ENCODE measurements at regions not wholly inside any gene's neighbourhood (a gene's known extent, or its start where the extent isn't known, plus 50 kb on each side); places are given as distances from the start of the nearest gene placed in this dataset.

- TF ChIP-seq, protein P1, sequence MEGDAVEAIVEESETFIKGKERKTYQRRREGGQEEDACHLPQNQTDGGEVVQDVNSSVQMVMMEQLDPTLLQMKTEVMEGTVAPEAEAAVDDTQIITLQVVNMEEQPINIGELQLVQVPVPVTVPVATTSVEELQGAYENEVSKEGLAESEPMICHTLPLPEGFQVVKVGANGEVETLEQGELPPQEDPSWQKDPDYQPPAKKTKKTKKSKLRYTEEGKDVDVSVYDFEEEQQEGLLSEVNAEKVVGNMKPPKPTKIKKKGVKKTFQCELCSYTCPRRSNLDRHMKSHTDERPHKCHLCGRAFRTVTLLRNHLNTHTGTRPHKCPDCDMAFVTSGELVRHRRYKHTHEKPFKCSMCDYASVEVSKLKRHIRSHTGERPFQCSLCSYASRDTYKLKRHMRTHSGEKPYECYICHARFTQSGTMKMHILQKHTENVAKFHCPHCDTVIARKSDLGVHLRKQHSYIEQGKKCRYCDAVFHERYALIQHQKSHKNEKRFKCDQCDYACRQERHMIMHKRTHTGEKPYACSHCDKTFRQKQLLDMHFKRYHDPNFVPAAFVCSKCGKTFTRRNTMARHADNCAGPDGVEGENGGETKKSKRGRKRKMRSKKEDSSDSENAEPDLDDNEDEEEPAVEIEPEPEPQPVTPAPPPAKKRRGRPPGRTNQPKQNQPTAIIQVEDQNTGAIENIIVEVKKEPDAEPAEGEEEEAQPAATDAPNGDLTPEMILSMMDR (conservative IDR thresholded peaks at IDR 0.05 in 1 of 2, IDR thresholded peaks at IDR 0.05 in 1 of 2; ENCODE audit: low read depth in 1 of 2, low read length in 2 of 2): no peak
- no peak for TF ChIP-seq EZH2 (IDR thresholded peaks at IDR 0.05; ENCODE audit: low read length, missing control alignments)
Measured at GRCh38 chr1:173122344-173122935, 71.7 kb upstream of the TNFSF18 start.

All from fibroblast of lung (primary cell).